Suprapubic skin (tissue), 3 donors: ENCODE measurements at regions not wholly inside any gene's neighbourhood (a gene's known extent, or its start where the extent isn't known, plus 50 kb on each side); places are given as distances from the start of the nearest gene placed in this dataset.

Source experiments
- CTCF ChIP-seq, 2 donors: fragments of 200-600 bp in 1 of 2; fragments of 450-650 bp in 1 of 2; sonication (generic) in 1 of 2; IDR thresholded peaks; one replicate each; pipeline ENCODE4 v1.5.1; 2016 to 2019; ENCODE audit warnings: antibody characterized with exemption in 2 of 2, mild to moderate bottlenecking in 1 of 2, moderate library complexity in 1 of 2
- POLR2A ChIP-seq, 2 donors: fragments of 450-650 bp; IDR thresholded peaks; one replicate each; pipeline ENCODE4 v1.6.1; 2017; ENCODE audit warnings: antibody characterized with exemption in 2 of 2, mild to moderate bottlenecking in 2 of 2, moderate library complexity in 2 of 2

- TF ChIP-seq CTCF (IDR thresholded peaks at IDR 0.05), result no peak
- TF ChIP-seq POLR2A (IDR thresholded peaks at IDR 0.05), result no peak
These were observed 324.2 kb downstream of the SEC16B start for GRCh38 chr1:177645491-177646190.
